HG03039 (cell line): ENCODE measurements at regions not wholly inside any gene's neighbourhood (a gene's known extent, or its start where the extent isn't known, plus 50 kb on each side); places are given as distances from the start of the nearest gene placed in this dataset.
"Not testable (repeated sequence)": the region's sequence is repeated elsewhere in the genome, so short reads cannot be mapped to it uniquely, and the experiment has no call there.

Experiments
- ATAC-seq: cut with Tn5 transposase; IDR thresholded peaks from one replicate; pipeline ENCODE4 v1.9.1; 2021; ENCODE audit warnings: mild to moderate bottlenecking, moderate library complexity; ENCODE audit not compliant: unreplicated experiment

- ATAC-seq: no peak
These were observed 321.5 kb upstream of the CTNNB1 start for GRCh38 chr3:40877631-40878463.

GRCh38 chr3:40878464-40878905 is 320.8 kb upstream of the CTNNB1 start:
- no peak for ATAC-seq

- ATAC-seq: no peak
These were observed 313.9 kb upstream of the CTNNB1 start for GRCh38 chr3:40885430-40885829.

DNA sequence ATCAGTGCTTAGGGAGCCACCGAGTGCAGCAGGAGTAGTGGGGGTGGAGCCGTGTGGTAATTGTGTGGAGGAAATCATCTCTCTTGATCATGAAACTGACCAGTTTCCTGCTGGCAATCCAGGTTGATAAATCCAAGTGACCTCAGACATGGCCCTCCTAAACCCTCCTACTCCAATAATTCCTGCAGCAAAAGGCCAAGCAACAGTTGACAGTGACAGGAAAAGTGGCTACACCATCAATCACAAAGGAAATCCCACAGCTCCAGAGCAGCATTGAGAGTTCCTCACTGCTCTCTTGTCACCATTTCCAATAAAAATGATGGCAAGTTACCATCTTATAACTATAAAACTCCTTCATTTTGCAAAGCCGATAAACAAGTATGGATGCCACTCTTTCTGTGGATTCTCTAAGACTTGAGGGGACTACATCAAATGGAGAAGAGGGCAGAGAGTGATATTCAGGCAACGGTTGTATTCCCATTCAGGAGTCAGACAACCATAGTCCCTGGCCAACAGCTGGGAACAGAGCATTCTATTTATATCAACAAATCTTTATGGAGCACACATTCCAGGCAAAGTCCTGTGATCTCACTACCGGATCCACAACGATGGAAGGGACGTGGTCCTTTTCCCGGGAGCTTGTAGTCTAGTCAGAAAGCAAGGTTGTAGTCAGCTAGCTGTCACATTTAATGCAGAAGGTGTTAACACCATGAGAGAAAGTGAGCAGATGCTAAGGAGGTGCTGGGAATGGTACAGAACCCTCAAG is 312.5 kb upstream of the CTNNB1 start:
- no peak for ATAC-seq

DNA sequence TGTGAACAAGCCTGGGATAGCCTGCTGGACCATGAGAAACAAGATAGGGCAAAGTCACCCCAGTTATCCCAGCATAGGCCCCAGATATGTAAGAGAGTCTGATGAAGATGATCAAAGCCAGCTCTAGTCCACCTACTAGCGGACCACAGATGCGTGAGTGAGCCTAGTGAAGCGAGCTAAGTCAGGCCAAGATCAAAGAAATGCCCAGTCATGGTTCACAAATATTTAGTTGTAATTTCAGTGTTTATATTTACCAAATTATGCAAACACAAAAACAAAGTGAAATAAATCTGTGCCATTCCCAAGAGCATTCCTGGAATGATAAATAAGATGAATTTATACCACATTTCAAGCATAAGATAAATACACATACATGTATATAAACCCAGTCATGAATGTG is 308.1 kb upstream of the CTNNB1 start:
- ATAC-seq: no peak

DNA sequence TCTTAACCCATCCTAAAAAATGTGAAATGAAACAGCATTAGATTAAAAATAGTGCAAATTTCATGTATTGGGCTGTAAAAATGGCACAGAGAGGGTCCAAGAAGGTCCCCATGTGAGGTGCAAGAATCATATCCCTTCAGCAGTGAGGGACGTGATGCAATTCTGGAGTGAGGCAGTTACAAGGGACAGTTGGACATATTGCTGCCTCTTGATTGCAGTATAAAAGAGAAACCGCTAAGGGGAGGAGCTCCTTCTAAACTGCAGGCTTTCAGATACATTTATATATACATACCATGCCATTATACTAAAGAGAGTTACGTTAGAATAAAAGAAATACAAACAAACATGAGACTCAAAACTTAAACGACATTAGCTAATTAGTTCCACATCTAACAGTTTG is 304.2 kb upstream of the CTNNB1 start:
- ATAC-seq: no peak

DNA sequence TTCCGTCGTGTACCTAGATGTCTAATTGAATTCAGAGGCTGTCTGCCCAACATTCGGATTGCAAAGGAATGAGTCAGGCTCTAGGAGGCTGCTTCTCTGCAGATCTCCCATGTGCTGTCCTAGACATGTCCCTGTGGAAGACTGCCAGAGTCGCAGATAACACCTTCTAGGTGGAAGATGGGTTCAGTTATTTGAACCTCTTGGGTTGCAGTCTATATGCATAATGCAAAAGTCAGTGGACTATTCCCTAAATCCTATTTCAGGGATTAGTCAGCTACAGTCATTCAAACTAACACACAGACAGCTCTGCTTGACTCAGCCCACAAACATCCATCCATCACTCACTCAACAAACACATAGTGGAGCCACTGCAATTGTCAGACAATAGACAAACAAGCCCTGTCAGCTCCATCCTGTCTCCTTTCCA is 300.0 kb upstream of the CTNNB1 start:
- ATAC-seq: no peak

DNA sequence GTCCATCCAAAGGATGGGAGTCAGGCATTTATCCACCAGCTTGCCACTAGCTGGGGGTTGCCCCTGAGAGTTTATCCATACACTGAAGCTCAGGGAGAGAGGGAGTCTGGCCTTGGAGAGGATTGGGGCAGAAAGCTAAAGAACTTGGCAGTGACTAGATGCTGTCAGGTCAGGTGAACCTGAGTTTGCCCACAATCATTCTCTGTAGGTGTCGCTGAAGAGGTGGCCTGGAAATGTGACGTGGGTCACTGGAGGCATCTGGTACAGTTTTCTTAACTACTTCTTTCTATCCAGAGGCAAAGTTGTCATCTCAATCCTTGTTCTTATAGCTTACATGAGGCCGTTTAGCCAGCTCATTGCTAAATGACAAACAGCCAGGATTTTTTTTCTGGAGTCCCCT is 298.0 kb upstream of the CTNNB1 start:
- no peak for ATAC-seq

GRCh38 chr3:40901796-40902195 is 297.5 kb upstream of the CTNNB1 start:
- no peak for ATAC-seq

- ATAC-seq: not testable (repeated sequence)
These were observed 291.3 kb upstream of the CTNNB1 start for GRCh38 chr3:40907907-40908465.

DNA sequence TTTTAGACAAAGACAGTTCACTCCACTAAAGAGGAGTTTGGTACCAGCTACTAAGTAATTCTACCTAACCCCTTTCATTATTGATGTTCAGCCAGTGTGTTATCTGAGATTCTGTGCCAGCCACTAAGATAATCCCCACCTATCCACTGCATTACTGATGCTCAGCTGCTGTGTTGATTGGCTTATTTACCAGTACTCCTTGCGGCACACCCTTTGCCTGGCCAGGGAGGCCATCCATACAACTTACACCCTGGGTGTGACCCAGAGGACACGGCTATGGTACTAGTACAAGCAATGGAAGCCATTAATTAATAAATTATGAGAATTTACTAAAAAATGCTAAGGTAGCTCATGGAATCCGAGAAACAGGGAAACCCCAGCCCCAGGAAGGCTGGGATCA is 290.7 kb upstream of the CTNNB1 start:
- ATAC-seq: no peak

GRCh38 chr3:40911264-40911663 is 288.0 kb upstream of the CTNNB1 start:
- ATAC-seq: no peak

DNA sequence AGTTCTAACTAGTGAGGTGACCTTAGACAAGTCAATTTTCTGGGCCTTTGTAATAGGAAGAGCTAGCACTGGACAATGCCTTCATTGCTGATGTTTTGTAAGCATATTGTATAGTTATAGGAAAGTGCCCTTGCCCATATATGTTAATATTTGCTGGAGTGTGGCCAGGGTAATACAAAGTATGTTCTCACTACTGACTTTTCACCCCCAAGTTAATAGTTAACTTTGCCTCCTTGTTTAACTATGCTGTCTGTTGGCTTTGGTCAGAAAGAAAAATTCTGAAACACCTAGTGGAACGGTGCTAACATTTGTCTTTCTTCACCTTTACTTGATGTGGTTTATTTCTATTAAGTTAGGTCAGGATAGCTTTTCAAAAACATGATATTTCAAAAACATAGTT is 287.4 kb upstream of the CTNNB1 start:
- ATAC-seq: no peak

- no peak for ATAC-seq
These were observed 286.8 kb upstream of the CTNNB1 start for GRCh38 chr3:40912461-40912860.

DNA sequence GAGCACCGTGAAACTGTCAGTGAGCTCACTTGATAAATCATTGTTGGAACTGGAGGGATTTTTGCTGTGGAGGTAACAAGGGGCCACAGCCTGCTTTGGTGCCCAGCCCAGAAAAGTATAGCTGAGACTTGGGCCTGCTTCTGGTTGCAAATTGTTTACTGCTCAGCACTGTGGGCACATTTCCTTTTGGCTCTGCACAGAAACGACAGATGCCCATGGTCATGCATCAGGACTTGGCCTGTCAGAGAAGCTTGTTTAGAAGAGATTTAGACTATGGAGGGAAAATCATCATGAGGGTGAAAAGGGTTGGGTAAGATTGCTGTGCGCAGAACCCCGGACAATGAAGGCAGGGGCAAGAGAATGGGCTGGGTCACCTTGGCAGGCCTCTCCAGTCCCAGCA is 286.1 kb upstream of the CTNNB1 start:
- no peak for ATAC-seq

GRCh38 chr3:40913641-40914040 is 285.7 kb upstream of the CTNNB1 start:
- no peak for ATAC-seq

GRCh38 chr3:40914475-40914874 is 284.8 kb upstream of the CTNNB1 start:
- ATAC-seq: no peak

DNA sequence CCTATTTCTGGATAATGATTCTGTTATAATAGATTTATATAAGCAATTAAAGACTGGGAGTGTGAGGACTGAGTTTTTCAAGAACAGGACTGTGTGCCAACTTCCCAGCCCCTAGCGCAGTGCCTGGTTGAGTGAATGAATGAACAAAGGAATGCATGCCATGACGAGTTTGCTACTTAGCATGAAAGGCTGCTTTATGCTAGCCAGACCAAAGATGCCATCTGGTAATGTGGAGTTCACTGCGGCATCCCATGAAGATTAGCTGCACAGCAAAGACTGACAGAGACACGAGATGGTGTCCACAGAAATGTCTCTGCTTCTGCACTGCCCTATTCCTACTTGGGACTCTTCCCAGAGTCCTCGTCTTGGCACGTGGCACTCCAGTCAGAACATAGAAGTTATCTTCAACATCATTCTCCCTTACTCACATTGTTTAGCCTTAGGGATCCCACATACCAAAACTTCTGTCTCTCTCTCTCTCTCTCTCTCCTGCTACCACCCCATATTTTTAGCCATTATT is 283.9 kb upstream of the CTNNB1 start:
- ATAC-seq: no peak

DNA sequence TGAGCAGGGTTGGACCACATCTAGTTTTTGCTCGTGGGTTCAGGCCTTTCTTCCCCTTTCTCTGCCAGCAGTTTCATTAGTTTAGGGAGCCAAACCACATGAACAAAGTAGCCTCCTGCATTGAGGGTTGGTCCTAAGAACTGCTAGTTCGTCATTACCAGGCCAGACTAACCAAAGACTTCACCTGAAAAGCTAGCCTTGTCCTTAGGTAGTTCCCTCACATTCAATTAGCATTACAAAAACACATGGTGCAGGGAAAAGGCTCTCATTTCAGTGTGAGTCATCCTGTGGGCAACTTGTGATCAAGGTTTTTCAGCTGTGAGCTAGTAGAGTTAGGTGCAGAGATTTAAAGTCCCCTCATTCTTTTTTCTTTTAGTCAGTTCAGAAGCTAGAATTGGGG is 279.3 kb upstream of the CTNNB1 start:
- no peak for ATAC-seq

- no peak for ATAC-seq
These were observed 278.1 kb upstream of the CTNNB1 start for GRCh38 chr3:40921251-40921650.

- ATAC-seq: no peak
These were observed 276.2 kb upstream of the CTNNB1 start for GRCh38 chr3:40923143-40923542.

GRCh38 chr3:40923651-40924050 is 275.7 kb upstream of the CTNNB1 start:
- ATAC-seq: no peak
